Hematopoietic multipotent progenitor cell treated with erythropoietin and hydrocortisone succinate and interleukin-3 and kit ligand, for 8 days (in vitro differentiated cells): ENCODE measurements at regions not wholly inside any gene's neighbourhood (a gene's known extent, or its start where the extent isn't known, plus 50 kb on each side); places are given as distances from the start of the nearest gene placed in this dataset.
A peak's percentile ranks its signal among the peaks of the same experiment; 100 is the strongest.

Experiments used
- DNase-seq: peaks from one replicate; pipeline ENCODE4 v3.0.0-alpha.2; 2015

DNA sequence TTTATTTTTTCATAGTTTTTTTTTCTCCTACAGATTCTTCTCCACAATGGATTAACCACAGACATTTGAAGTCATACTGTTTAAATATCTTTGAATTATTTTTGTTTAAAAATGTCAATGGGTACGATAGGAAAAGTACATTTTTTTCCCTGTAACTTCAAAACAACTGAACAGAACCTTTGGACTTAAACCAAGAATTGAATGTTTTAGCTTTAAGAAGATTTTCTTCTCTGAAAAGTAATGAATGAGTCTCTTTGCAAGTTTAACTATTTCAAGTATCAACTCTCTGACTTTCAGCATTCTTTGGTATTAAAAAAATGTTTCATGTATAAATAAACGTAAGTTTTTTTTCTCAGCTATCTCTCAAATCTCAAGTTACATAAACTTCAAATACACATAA is 364.3 kb downstream of the FBXO8 start:
- DNase-seq: no peak

DNA sequence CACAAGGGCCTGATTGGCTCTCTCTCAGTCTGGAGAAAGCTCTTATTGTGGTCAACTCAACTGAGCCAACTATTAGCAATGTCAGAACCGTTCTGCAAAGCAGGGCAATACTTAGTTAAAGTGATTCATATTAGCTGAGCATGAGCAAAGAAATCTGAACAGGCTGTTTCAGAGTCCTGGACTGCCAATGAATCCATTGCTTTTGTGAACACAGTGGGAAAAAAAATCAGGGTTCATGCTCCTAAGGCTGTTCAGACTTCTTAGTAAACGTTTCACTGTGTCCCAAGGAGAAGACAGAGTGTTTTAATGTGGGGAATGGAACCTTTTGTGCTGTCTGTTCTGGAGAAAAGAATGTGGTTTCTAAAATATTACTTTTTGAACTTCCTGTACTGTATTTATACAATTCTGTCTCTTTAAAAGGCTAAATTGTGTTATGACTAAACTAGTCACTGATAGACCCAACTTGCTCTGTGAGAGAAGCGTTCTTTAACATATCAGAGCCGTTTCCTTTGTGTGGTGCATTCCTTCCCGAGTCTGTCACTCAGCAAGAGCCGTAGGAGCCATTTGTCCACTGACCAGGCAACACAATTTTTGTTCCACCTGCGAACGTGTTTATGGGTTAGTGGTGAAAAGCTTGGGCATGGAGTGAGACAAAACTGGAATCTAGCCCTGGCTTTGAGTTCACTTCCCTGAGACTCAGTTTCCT is 366.1 kb downstream of the FBXO8 start:
- DNase-seq: no peak

DNA sequence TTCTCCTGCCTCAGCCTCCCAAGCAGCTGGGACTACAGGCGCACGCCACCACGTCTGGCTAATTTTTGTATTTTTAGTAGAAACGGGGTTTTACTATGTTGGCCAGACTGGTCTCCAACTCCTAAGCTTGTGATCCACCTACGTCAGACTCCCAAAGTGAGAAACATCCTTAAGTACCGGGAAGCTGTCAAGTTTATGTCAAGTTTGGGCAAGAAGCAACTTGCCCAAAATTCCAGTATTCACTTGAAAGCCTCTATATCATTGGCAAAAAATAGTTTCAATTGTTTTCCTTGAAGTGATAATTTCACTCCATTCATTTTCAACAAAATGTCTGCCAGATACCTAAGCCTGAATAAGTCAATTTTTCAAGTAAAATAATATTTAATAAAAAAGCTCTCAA is 370.0 kb downstream of the FBXO8 start:
- no peak for DNase-seq

DNA sequence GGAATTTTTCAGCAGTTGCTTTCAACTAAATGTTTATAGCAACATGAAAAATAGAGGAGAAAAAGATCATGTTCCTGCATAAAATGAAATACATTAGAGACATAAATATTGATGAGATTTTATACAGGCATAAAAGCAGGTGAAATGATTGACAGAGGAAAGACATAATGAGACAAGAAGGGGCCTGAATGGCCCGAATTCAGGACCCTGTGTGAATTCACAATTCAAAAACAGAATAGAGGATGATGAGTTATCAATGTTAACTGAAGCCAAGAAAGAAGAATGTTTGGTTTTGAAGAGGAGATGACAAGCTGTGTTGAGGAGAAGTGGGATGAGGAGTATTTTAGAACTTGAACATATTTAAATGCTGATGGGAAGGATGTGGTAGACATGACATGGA is 371.1 kb downstream of the FBXO8 start:
- DNase-seq: no peak

DNA sequence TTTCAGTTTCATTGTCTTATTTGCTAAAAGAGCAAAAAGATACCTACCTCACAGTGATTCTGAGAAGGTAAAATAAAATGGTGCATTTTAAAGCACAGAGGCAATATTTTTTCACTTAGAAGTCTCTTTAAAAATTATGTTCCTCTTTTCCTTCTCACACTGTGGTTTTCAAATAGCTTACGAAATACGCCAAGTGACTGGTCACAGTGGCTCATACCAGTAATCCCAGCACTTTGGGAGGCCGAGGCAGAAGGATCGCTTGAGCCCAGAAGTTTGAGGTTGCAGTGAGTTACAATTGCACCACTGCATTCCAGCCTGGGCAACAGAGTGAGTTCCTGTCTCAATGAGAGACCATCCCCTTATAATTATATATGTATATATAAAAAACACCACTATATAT is 372.6 kb downstream of the FBXO8 start:
- DNase-seq: no peak

DNA sequence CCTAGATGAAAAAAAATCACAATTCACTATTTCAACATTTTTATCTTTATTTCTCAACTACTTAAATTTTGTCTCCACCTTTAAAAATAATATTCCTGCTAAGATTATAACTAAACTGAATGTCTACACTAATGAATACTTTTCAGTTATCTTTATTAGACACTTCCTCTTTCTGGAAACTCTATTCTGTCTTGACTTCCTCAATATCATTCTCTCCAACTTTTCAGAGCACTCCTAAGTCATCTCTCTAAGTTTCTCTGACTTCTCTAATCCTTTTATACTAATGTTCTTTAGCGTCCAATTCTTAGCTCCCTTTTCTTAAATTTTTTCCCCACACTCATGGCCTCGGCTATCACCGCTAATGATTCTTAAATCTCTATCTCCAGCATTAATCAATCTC is 374.2 kb downstream of the FBXO8 start:
- no peak for DNase-seq

DNA sequence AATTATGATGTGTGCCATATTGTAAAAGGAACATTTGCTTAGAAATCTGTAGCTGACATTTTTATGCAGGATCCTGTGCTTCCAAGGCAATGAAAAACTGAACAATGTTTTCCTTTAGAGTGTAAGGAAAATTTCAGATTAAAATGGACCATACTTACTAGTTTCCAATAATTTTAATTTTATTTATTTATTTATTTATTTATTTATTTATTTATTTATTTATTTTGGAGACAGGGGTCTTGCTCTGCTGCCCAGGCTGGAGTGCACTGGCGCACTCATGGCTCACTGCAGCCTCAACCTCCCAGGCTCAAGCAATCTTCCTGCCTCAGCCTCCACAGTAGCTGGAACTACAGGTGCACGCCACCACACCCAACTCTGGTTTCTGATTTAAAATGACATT is 369.8 kb upstream of the HAND2 start:
- DNase-seq: no peak

DNA sequence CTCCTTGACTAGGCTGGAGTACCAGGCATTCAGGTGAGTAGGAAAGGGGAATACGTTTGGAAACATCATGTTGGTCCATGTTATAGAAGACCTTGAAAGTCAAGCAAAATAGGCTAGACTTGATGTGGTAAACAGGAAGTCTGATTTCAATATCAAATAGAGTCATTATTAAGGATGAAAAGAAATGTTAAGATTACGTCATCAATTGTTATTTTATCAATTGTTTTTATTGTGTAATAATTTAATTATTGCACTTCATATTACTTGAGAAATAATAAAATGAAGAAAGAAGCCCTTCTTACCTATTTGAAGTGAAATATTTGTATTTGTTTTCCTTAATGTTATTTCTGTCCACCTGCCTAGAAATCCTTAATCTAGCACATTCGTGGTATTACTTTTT is 361.0 kb upstream of the HAND2 start:
- DNase-seq: no peak

DNA sequence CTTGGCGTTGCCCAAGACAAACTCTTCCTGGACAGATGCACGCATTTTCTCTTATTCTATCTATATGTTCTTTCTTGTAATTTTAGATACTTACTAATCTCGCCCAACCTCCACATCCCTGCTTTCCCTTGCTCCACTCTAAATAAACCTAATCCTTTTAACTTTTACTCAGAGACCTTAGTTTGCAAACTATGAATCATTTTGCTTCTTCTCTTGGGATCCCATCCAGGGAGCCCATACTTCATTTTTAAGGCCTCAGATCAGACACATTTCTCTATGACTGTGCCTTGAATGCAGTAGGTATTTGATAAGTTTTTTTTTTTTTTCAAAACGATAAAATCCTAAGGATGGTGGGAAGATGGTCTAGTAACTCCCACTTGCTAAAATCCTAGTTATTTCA is 353.8 kb upstream of the HAND2 start:
- no peak for DNase-seq

DNA sequence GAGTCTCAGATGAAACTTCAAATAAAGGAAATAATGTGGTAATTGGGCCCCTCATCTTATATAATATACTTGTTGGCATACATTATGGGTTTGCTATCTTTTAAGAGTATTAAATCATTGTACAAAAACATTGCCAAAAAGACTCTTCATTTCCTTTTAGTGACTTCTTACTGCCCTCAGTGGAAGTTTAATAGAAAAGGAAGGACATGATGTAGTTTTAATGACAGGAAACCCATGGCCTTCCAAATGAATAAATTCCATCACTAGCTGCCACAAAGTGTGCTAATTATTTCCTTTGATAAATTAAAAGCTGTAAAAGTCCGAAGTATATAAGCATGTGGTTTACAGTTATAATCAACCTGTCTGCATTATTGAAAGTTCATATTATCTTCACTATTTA is 350.9 kb upstream of the HAND2 start:
- no peak for DNase-seq

DNA sequence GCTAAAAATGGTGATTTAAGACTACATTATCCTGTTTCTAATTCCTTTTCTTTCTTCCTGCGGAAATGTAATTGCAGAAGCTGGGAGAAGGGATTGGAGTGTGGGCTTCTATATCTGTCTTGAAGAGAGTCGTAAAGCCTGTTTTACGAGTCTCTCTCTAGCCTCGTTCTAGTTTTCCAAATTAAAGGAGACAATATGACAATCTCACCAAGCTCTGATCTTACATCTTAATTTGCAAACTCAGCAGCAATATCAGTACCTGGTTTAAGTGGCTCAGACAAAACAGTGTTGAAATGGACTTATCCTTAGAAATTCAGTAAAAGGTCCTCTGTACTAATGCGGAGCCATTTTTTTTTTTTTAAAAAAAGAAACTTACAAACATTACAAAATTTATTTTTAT is 349.5 kb upstream of the HAND2 start:
- DNase-seq: no peak

DNA sequence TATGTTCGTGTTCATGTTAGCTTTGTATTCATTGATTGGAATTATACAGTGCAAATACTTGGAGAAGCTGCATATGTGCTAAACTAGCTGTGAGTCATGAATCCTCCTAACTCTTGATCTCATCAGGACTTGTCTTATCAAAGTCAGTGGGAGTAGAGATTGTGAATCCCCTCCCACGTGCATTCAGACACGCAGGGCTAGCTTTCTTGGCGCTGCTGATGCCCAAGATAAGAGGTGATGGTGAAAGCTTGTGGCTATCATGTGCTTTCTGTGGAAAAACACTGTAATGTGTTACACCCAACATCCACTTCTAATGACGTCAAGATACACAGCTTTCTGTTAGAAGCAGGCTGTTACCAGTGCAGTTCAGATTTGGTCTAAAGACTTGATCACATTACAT is 348.7 kb upstream of the HAND2 start:
- peak; percentile 42 for DNase-seq

DNA sequence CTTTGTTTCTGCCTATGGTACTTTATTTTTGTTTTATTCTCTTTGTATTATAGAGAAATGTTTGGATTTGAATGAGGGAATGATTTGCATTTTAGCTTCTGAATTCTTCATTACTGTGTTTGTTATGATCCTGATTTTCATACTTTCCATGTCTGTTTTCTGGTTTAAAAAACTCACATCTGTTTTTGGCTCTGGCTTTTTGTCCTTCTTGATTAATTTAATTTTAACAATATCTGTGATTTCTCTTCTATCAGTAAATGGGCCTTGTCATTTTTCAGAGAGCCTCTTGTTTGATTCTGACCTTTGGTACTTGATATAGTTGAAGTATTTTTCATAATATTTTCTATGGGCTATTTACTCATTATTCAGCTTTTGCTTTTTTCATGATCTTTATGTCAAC is 341.6 kb upstream of the HAND2 start:
- DNase-seq: no peak

DNA sequence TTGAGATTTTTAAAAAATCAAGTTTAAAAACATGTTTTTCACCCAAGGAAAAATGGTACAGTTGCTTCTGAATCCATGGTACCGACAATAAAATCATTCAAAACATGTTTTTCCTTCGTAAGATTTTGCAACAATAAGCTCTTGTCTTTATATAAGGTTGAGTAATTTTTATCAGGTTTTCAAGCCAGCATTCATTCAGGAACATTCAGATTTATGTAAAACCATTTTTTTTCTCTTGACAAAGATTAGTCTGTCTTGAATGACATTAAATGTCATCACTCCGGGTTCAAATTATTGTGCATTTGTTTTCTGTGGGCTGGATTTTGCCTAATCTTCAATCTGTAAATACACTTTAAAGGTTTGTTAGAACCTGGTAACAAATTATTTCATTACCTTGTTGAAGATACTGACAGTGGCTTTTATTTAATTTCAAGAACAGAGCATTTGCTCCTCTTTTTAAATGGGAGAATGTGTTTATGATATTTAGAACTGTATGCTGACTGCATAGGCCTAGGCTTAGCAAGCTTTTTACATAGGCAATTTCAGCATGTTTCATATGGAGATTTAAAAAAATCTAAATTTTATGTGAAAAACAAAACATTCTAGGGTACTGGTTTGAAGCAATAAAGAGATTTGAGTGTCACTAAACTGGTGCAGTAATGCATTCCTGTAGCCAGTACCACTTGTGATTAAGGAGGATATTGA is 336.4 kb upstream of the HAND2 start:
- no peak for DNase-seq

DNA sequence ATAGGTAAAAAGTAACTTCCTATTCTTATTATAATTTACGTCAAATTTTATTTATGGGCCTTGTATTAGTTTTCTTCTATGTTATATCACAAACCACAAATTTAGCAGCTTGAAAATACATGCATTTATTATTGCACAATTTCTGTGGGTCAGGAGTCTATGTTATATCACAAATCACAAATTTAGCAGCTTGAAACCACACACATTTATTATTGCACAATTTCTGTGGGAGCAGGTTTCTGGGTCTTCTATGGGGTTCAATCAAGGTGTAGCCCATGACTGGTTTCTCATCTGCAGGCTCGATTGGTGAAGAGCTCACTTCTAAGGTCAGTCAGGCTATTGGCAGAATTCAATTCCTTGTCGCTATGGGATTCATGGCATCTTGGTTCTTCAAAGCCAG is 332.7 kb upstream of the HAND2 start:
- no peak for DNase-seq

DNA sequence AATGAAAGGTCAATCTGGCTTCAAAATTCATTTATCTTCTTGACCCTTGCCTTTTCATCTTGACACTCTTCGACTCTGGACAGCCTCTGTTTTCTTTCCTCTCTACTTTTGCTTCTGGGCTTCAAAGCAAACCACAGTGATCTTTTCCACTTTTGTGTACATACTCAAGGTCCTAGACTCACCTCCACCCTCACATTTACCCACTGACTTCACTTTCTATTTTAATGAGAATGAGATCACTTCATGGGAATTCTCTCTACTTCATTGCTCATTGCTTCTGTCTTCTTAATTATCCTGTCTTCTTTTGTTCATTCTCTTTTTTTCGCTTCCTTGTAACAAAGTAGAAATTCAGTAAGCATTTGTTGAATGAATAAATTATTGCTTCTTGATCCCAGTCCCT is 330.1 kb upstream of the HAND2 start:
- DNase-seq: no peak

DNA sequence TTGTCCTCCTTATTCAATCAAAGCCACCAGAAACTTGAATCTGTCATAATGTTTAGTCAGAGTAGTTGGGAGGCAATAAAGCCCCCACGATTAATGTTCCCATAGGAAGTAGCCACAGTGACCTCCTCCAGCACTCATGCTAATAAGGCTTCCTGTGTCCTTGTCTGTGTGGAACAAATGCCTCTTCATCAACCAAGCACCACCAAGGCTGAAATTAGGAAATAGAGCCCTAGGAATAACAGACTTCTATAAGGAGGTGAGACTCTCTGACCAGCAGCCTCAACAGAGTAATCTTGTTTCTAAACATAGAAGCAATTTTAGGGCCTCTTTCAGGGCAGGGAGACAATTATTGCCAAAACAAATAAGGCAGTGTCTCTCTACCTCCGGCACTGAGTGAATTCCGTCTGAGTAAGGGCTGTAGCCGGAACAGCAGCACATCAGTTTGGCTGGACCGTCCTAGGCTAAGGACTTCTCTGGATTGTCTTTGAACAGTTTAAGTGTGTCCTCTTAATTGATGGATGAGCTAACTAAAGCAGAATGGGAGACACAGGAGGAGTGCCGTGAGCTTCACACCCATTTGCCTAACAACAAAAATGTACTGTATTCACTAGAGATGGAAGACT is 329.2 kb upstream of the HAND2 start:
- DNase-seq: no peak

DNA sequence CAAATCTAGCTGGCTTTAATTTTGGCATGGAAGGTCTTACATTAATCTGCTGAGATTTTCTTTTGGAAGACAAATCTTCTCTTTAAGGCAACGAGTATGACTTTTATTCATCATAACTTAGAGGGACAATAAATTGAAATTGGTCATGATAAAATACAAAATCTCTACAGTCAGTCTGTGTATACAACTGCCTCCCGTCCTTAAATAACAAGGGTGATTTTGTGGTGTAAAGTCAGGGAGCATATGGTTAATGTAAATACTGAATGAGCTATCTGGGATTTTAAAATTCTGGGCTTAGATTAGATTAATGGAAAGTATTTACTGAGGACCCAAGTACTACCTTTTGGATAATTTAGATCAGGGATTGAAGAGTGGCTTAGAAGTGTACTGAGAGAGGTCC is 328.4 kb upstream of the HAND2 start:
- DNase-seq: no peak

DNA sequence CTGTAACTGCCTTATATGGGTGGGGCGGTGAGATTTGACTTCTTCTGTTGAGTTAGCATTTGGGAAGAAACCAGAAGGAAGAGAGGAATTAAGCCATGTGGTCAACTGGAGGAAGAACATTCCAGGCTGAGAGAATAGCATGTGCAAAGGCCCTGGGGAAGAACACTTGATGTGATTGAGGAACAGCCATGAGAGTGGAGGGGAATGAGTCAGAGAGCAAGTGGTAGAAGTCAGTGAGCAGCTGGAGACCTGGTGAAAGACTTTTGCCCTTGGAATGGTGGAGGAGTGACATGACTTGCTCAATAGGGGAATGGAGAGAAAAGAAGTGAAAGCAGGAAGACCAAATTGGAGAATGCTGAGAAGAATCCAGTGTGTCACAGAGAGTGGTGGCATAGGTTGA is 327.8 kb upstream of the HAND2 start:
- DNase-seq: no peak

DNA sequence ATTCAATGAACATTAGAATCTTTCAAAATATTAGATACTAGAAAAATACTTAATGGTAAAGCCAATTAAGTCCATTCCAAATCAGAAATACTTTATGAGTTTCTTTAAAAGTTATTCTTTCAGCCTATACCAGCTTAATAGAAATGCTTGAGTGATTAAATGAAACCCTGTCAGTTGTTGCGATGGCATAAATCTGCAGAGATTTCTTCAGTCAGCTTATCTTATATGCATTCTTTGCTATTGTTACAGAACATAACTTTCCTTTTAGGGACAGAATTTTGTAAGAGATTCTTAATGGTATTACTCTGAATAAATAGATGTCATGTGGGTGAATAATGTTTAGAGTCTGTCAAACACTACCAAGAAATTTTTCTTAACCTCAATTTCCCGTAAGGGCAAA is 325.0 kb upstream of the HAND2 start:
- DNase-seq: no peak

DNA sequence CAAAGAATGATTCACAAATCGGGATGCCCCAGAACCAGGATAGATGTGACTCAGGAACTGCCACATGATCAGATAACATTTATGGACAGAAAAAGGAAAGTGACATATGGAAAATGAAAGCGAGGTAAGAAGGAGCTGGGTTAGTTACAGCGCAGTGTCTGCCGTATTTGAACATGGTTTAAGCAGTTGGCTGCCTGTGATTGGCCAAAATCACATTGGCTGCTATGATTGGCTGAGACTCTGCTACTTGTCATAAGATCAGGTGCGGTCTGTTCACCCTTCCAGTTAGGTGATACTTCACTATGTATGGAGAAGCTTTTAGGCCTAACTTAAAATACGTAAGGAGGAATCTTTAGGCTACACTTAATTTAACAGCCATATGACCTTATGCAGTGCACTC is 322.7 kb upstream of the HAND2 start:
- DNase-seq: no peak

DNA sequence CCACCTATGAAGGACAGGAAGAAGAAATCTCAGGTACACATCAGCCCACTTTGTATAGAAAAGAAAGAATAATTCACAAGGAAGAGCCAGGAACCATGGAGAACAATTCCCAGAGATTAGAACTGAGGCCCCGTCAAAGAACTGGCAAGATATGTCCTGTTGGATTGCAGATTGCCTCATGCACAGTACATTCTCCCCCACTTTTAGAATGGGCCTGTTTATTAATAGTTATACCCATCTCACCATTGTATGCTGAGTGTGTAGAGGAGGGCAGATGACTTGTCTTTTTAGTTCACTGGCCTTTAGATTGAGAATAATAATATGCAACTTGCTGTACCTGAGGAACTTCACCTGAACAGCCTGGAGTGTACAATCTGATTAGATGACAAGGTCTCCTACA is 315.6 kb upstream of the HAND2 start:
- DNase-seq: no peak

DNA sequence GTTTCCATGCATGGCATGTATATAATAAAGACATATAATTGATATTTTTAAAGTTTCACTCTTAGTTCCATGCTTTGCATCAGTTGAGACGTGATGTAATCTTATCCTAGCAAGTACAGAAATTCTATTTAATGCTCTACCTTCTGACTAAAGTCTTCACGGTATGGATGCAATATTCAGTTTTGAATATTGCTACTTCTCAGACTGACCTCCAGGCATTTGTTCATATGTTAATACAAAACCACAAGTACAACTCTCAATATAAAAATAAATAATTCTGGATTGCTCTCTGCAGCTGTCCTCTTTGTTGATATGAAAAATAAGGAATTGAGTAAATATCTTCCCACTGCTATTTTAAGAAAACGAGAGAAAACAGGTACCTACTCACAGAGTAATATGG is 309.8 kb upstream of the HAND2 start:
- DNase-seq: no peak

DNA sequence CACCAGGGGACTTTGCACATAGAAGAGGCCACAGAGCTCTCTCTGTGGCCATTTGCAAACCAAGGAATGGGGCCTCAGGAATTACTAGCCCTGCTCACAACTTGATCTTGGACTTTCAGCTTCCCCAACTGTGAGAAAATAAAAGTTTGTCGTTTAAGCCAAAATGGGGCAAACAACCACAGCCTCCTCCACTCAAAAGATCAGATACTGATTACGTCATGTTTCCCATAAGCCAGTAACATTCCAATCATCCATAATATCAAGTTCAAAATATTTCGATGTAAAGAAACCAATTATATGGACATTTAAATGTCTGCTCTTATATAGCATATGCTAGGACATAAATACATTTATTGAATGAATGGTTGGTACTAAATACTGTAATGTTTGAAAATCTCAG is 307.5 kb upstream of the HAND2 start:
- DNase-seq: no peak

DNA sequence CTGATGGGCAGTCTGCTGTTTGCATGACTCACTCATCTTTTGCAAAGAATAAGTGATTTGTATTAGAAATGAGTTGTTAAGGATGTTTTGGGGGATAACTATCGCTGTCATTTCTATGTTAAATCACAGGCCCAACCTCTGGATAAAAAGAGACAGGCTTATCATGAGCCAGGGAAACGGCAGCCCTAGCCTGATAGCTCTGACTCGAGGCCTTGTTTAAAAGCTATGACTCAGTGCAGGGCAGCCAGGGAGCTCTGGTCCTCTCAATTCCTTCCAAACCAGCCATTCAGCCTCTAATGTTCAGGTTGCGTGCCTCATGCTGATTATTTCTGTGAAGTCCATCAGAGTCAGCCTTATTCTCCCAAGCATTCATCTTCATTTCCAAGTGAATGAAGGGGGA is 305.9 kb upstream of the HAND2 start:
- no peak for DNase-seq
